Erythroblast (primary cell): ENCODE measurements at regions not wholly inside any gene's neighbourhood (a gene's known extent, or its start where the extent isn't known, plus 50 kb on each side); places are given as distances from the start of the nearest gene placed in this dataset.
"Not testable (repeated sequence)": the region's sequence is repeated elsewhere in the genome, so short reads cannot be mapped to it uniquely, and the experiment has no call there.

ENCODE experiments used
- DNase-seq, 2 experiments: peaks; one replicate each; lab custom pipeline; 2025; lab: John Stamatoyannopoulos, UW
- GATA1 ChIP-seq: IDR thresholded peaks from 2 replicates; pipeline ENCODE4 v1.6.1; 2011; ENCODE audit warnings: low read depth, mild to moderate bottlenecking, control low read depth, low read length, moderate library complexity
- POLR2A ChIP-seq: IDR thresholded peaks from 2 replicates; pipeline ENCODE4 v1.6.1; 2011; ENCODE audit warnings: mild to moderate bottlenecking, low read length

- DNase-seq = no peak
- TF ChIP-seq GATA1 (no peak), POLR2A (no peak)
These were observed 755.7 kb upstream of the SLC8A1 start for GRCh38 chr2:41207578-41207977.

GRCh38 chr2:41210030-41210429 is 758.1 kb upstream of the SLC8A1 start:
- not testable (repeated sequence) for DNase-seq

DNA sequence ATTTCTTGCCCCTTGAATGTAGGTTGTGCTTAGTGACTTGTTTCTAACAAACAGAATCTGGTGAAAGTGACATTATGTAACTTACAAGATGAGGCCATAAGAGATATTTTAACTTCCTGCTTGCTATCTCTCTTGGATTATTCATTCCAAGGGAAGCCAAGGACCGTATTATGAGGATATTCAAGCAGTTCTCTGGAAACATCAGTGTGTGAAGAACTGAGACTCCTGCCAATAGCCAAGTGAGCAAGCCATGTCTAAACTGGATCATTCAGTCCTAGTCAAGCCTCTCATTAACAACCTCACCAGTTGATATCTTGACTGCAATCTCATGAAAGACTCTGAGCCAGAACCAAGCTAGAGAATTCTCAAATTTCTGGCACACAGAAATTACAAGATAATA is 765.1 kb upstream of the SLC8A1 start:
- TF ChIP-seq POLR2A (no peak), GATA1 (no peak)
- DNase-seq = no peak

DNA sequence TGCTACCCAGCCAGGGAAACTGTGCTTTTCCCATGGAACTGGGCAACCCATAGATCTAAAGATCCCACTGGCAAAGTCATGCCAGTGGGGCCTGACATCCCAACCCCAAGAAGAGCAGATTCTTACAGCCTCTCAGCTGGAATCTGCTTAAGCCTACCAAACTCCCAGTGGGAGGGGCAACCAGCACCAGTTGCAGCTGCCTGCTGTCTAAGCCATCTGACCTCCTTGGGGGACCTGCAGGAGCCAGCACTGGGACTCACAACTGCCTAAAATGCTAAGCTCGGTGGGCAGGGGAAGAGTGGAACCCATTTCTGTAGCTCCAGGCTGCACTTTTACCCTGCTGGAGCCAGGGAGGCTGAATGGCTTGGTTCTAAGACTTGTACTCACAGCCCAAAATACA is 770.7 kb upstream of the SLC8A1 start:
- no peak for DNase-seq
- TF ChIP-seq GATA1 (no peak), POLR2A (no peak)

- no peak for TF ChIP-seq GATA1
- no peak for TF ChIP-seq POLR2A
- DNase-seq = no peak
These were observed 782.2 kb upstream of the SLC8A1 start for GRCh38 chr2:41234093-41234492.

DNA sequence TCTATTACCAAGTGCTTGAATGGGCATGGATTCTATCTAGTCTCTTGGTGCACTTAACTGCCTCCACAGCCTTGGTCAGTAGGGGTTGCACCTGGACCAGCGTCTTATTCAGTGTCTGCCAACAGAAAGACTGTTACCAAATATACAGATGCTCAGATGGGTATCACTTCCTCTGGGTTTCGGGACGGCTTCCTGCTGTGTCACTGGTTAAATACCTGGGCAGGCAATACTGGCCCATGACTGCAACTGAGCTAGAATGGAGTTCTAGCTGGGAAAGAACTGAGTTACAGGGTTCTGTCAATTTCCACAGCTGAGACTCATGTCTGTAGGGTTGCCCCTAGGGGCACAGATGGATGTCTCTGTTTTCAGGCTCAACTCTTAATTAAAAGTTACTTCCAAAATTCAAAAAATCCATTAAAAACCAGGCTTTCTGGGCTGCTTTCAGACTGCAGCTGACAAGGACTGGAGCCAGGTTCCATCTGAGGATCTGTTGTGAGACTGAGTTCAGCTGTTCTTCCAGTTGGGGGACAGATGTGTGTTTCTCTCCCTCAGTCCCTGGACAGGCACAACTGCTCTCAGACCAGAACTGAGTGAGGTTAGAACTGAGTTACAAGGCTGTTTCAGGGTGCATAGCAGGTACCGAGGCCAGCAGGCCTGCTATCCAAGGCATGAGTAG is 789.6 kb upstream of the SLC8A1 start:
- TF ChIP-seq GATA1 (no peak), POLR2A (no peak)
- DNase-seq = no peak

GRCh38 chr2:41242001-41242331 is 790.1 kb upstream of the SLC8A1 start:
- DNase-seq = no peak
- TF ChIP-seq POLR2A (no peak), GATA1 (no peak)

GRCh38 chr2:41267929-41268659 is 779.7 kb upstream of the PKDCC start:
- TF ChIP-seq POLR2A (no peak), GATA1 (no peak)
- no peak for DNase-seq

DNA sequence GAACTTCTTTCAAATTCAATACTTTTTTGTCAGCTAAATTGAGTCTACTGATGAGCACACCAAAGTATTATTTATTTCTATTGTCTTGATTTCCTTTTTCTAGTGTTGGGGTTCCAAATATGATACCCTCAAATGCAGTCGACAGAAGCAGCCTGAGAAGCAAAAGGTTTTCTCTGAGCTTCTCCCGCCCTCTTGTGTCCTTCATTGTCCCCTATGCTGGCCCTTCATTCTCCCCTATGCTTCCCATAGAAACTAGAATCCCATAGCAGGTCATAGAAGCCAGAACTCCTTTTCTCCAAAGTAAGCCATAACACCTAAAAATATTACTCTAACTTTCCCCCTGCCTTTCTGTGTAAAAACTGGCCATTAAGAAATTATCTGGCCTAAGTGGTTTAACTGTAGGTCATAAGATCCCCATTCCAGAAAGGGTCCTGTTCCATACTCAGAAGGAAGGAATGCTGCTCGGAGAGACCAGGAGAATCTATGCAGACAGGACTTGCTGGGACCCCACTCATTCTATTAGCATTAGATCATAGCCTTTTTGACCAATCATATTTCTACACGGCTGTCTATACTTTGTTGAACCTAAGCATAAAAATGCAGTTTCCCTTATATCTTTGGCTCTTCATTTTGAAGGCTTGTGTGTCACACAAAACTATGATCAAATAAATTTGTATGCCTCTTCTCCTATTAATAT is 764.6 kb upstream of the PKDCC start:
- DNase-seq = no peak
- TF ChIP-seq POLR2A (no peak), GATA1 (no peak)

DNA sequence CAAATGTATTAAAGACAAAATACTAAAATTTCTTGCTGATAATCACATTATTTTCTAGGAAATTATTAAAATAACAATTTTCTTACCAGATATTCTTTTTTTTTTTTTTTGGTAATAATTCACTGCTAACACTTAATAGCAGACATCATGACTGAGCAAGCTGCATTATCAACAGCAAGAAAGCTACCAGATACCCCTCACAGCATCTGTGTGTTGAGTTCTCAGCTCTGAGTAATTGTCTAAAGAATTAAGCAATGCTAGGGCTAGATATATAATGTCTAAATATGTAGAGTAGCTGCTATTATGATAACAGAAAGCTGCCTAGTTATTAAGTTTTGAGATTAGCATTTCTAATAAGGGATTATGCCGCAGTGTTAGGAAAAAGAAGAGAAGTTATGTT is 754.3 kb upstream of the PKDCC start:
- no peak for TF ChIP-seq POLR2A
- TF ChIP-seq GATA1 = no peak
- DNase-seq = no peak

DNA sequence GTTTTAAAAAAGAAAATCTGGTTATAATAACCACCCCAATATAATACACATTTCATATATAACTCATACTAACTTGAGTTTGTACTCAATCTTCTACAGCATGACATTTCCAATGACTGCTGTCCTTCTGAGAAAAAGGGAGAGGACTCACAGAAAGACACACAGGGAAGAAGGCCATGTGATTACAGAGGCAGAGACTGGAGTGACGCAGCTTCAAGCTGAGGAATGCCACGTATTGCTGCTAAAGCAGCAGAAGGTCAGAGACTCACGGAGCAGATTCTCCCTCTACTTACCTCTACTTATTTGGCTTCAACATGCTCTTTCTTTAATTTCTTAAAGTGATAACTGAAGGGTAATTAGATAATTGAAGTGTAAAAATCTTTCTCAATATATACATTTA is 753.5 kb upstream of the PKDCC start:
- DNase-seq = no peak
- TF ChIP-seq GATA1 = no peak
- TF ChIP-seq POLR2A = no peak

- no peak for DNase-seq
- no peak for TF ChIP-seq POLR2A
- no peak for TF ChIP-seq GATA1
These were observed 734.7 kb upstream of the PKDCC start for GRCh38 chr2:41313082-41313481.

GRCh38 chr2:41314511-41315070 is 733.2 kb upstream of the PKDCC start:
- TF ChIP-seq POLR2A = no peak
- no peak for TF ChIP-seq GATA1
- no peak for DNase-seq

DNA sequence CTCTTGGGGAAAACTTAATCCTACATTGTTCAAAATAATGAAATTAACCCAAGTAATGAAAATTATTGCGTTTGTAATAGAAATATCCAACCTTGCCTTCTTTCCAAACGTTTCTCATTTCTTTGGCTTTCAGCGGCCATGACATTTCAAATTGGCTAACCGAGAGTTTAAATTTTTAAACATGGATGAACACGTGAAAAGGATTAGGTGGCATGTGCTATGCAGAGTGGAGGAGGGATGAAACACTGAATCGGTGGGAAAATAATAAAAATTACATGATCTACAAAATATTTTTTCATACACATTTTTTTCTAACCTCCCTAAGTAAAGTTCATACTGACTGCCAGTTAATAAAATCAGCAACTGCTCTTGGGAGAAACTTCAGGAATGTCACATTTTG is 728.4 kb upstream of the PKDCC start:
- no peak for TF ChIP-seq POLR2A
- no peak for TF ChIP-seq GATA1
- no peak for DNase-seq

- no peak for TF ChIP-seq POLR2A
- no peak for TF ChIP-seq GATA1
- no peak for DNase-seq
These were observed 727.3 kb upstream of the PKDCC start for GRCh38 chr2:41320491-41320890.
